Retinal pigment epithelial cell (primary cell): ENCODE measurements at regions not wholly inside any gene's neighbourhood (a gene's known extent, or its start where the extent isn't known, plus 50 kb on each side); places are given as distances from the start of the nearest gene placed in this dataset.

Source experiments
- DNase-seq: peaks from one replicate; pipeline ENCODE4 v3.0.0-alpha.2; 2010; ENCODE audit warnings: low read depth
- H3K4me3 ChIP-seq: 2 replicates; pipeline ENCODE4 v1.5.1; 2011; ENCODE audit warnings: mild to moderate bottlenecking, low read length, control low read depth, moderate library complexity
- TF ChIP-seq, protein P1 (sequence below): conservative IDR thresholded peaks from 2 replicates; pipeline ENCODE4 v1.5.1; 2011; ENCODE audit warnings: low read depth, low read length, control low read depth, inconsistent platforms

DNA sequence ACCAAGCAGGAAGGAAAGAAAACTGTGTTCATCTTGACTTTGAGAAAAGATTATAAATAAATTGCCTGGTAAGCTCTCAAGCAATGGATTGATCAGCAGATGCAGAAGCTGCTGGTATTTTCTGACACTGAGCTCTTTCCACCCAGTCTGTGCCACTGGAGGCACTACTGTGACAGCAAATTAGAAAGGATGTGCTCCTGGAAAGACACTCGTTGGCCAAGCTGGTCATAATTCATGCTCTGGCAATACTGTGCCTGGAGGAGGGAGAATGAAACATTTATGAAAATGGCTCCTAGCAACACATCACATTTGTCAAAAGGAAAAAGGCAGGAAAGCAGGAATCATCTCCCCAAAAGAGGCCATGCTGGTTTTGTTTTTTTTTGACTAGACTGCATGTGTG is 84.2 kb downstream of the CAVIN4 start:
- TF ChIP-seq, protein P1, sequence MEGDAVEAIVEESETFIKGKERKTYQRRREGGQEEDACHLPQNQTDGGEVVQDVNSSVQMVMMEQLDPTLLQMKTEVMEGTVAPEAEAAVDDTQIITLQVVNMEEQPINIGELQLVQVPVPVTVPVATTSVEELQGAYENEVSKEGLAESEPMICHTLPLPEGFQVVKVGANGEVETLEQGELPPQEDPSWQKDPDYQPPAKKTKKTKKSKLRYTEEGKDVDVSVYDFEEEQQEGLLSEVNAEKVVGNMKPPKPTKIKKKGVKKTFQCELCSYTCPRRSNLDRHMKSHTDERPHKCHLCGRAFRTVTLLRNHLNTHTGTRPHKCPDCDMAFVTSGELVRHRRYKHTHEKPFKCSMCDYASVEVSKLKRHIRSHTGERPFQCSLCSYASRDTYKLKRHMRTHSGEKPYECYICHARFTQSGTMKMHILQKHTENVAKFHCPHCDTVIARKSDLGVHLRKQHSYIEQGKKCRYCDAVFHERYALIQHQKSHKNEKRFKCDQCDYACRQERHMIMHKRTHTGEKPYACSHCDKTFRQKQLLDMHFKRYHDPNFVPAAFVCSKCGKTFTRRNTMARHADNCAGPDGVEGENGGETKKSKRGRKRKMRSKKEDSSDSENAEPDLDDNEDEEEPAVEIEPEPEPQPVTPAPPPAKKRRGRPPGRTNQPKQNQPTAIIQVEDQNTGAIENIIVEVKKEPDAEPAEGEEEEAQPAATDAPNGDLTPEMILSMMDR: no peak

DNA sequence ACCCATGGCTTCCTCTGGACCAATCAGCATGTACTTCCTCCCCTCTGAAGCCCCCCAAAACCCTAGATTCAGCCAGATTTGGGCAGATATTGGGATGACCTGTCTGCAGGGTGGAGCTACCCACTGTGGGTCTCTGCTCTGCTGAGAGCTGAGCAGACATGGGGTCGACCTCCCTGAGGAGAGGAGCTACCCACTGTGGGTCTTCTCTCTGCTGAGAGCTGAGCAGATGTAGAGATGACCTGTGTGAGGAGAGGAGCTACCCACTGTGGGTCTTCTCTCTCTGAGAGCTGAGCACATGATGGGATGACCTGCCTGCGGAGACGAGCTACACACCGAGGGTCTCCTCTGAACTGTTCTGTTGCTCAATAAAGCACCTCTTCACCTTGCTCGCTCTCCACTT is 89.6 kb downstream of the CAVIN4 start:
- DNase-seq: no peak
- TF ChIP-seq, protein P1: no peak
- no peak overlapping the region for H3K4me3 ChIP-seq

More for the DNA sequence above, 84.2 kb downstream of the CAVIN4 start:
- H3K4me3 ChIP-seq: no peak overlapping the region
- no peak for DNase-seq

DNA sequence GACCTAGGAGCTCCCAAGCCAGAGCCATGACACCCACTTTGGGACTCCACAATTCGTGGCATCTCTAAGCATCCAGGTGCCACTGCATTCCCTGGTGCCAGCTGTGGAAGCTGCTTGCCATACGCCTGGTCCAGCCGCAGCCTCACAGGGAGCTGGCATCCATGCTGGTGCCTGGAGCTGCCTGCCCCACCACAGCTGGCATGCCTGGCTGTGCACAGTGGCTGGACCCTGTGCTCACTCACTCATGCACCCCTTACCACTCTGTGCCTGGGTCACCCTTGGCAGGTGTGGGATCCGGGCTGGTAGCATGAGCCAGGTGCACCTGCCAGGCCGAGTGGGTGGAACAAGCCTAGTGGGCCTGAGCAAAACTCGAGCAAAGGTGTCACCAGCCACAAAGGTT is 90.1 kb downstream of the CAVIN4 start:
- TF ChIP-seq, protein P1: no peak
- H3K4me3 ChIP-seq: no peak overlapping the region
- no peak for DNase-seq

DNA sequence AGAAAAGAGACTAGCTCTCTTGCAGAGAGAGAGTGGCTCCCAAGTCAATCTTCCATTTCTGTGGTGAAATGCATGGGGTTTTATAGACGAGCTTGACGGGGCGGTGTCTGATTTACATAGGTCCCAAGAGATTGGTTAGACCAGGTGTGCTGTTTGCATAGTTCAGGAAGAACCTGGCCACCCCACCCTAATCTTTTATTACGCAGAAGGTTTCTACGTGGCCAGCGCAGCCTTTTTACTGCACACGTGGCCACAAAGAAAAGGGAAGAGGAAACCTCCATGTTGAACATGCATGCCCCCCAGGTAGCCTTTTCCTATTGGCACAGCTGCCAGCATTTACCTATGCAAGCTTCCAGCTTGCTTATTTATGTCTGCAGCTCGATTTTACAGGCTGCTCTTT is 92.1 kb downstream of the CAVIN4 start:
- H3K4me3 ChIP-seq: no peak overlapping the region
- no peak for DNase-seq
- TF ChIP-seq, protein P1: no peak

DNA sequence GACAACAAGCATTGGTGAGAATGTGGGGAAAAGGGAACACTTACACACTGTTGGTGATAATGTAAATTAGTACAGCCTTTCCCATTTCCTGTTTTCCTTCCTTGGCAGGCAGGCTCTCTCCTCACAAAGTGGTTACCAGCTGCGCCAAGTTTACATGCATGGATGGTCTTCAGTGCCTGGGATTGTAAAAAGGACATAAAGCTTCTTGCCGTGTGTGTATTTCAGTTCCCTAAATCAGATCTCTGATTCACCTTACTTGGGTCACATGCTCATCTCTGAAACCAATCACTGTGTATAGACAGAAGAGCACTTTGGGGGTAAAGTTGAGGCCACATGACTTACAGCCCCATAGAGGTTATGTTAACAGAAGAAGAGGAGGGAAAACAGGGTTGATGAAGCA is 92.8 kb downstream of the CAVIN4 start:
- DNase-seq: no peak
- H3K4me3 ChIP-seq: no peak overlapping the region
- TF ChIP-seq, protein P1: no peak

DNA sequence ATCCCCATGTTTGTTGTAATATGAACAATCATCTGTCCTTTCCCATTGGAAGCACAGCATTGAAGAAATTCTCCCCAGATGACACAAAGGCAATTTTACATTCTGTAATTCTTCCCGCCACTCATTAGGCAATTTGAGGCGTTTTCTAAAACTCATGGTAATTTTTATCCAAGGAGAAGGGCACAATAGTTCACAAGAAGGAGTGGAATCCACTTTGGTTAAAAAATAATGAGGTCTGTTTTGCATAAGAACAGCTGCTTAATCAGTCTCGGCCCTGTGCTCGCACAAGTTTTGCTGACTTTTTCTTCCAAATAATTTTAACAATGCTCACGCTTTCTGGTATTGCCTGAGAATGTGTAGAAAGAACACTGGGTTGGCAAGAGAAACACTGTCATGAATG is 94.0 kb downstream of the CAVIN4 start:
- TF ChIP-seq, protein P1: no peak
- no peak overlapping the region for H3K4me3 ChIP-seq

DNA sequence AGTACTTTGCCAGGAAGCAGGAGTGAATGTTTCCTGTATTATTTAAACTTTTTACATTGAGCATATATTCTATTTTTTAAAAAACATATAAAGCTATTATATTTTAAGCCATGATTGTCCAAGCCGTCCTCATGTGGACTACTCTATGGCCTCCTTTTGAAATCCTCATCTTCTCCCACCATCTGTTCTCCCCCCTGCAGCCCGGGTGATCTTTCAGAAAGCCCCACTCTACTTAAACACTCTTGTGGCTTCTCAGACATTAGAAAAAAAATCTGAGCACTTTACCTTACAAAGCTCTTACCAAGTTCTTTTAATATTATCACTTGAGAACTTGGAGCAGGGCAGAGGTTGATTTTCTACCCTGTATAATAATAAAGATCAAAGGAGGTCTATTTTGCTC is 95.4 kb downstream of the CAVIN4 start:
- no peak overlapping the region for H3K4me3 ChIP-seq
- TF ChIP-seq, protein P1: no peak
- no peak for DNase-seq

More for the DNA sequence above, 94.0 kb downstream of the CAVIN4 start:
- no peak for DNase-seq
